HG03280 (cell line): ENCODE measurements at regions not wholly inside any gene's neighbourhood (a gene's known extent, or its start where the extent isn't known, plus 50 kb on each side); places are given as distances from the start of the nearest gene placed in this dataset.
"Not testable (repeated sequence)": the region's sequence is repeated elsewhere in the genome, so short reads cannot be mapped to it uniquely, and the experiment has no call there.

ENCODE experiments used
- ATAC-seq: cut with Tn5 transposase; IDR thresholded peaks from one replicate; pipeline ENCODE4 v1.9.1; 2021; ENCODE audit warnings: mild to moderate bottlenecking, moderate library complexity; ENCODE audit not compliant: unreplicated experiment

GRCh38 chr3:169029674-169030285 is 633.7 kb downstream of the MECOM start:
- no peak for ATAC-seq

GRCh38 chr3:169028716-169029115 is 634.8 kb downstream of the MECOM start:
- ATAC-seq = no peak

- no peak for ATAC-seq
Measured at GRCh38 chr3:169026543-169027182, 636.8 kb downstream of the MECOM start.

GRCh38 chr3:169022457-169022856 is 641.1 kb downstream of the MECOM start:
- no peak for ATAC-seq

- ATAC-seq = no peak
Measured at GRCh38 chr3:169020371-169020770, 643.1 kb downstream of the MECOM start.

- no peak for ATAC-seq
Measured at GRCh38 chr3:169009453-169009852, 654.1 kb downstream of the MECOM start.

GRCh38 chr3:169008776-169009358 is 654.6 kb downstream of the MECOM start:
- no peak for ATAC-seq

GRCh38 chr3:169007145-169007544 is 656.4 kb downstream of the MECOM start:
- ATAC-seq = no peak

GRCh38 chr3:169006398-169006797 is 657.1 kb downstream of the MECOM start:
- not testable (repeated sequence) for ATAC-seq

GRCh38 chr3:169002689-169003088 is 660.8 kb downstream of the MECOM start:
- no peak for ATAC-seq

- ATAC-seq = no peak
Measured at GRCh38 chr3:168998792-168999191, 664.7 kb downstream of the MECOM start.

GRCh38 chr3:168997488-168997887 is 666.0 kb downstream of the MECOM start:
- ATAC-seq = no peak

GRCh38 chr3:168996622-168997021 is 666.9 kb downstream of the MECOM start:
- no peak for ATAC-seq

GRCh38 chr3:168995129-168995528 is 668.4 kb downstream of the MECOM start:
- no peak for ATAC-seq

- ATAC-seq = no peak
Measured at GRCh38 chr3:168991803-168992202, 671.7 kb downstream of the MECOM start.

GRCh38 chr3:168990621-168991020 is 672.9 kb downstream of the MECOM start:
- no peak for ATAC-seq

- ATAC-seq = no peak
Measured at GRCh38 chr3:168990134-168990533, 673.4 kb downstream of the MECOM start.

- ATAC-seq = no peak
Measured at GRCh38 chr3:168989396-168989795, 674.1 kb downstream of the MECOM start.

- no peak for ATAC-seq
Measured at GRCh38 chr3:168988853-168989252, 674.7 kb downstream of the MECOM start.

GRCh38 chr3:168984872-168985271 is 678.6 kb downstream of the MECOM start:
- no peak for ATAC-seq

GRCh38 chr3:168983046-168983445 is 680.5 kb downstream of the MECOM start:
- ATAC-seq = no peak

- no peak for ATAC-seq
Measured at GRCh38 chr3:168981396-168981795, 682.1 kb downstream of the MECOM start.
